NCI-H146 treated with DMSO at 0.1 percent for 48 hours (cell line): ENCODE measurements at regions not wholly inside any gene's neighbourhood (a gene's known extent, or its start where the extent isn't known, plus 50 kb on each side); places are given as distances from the start of the nearest gene placed in this dataset.

Experiments
- DNase-seq: peaks from one replicate; lab custom pipeline; 2025; ENCODE audit not compliant: unreplicated experiment; lab: John Stamatoyannopoulos, UW

DNA sequence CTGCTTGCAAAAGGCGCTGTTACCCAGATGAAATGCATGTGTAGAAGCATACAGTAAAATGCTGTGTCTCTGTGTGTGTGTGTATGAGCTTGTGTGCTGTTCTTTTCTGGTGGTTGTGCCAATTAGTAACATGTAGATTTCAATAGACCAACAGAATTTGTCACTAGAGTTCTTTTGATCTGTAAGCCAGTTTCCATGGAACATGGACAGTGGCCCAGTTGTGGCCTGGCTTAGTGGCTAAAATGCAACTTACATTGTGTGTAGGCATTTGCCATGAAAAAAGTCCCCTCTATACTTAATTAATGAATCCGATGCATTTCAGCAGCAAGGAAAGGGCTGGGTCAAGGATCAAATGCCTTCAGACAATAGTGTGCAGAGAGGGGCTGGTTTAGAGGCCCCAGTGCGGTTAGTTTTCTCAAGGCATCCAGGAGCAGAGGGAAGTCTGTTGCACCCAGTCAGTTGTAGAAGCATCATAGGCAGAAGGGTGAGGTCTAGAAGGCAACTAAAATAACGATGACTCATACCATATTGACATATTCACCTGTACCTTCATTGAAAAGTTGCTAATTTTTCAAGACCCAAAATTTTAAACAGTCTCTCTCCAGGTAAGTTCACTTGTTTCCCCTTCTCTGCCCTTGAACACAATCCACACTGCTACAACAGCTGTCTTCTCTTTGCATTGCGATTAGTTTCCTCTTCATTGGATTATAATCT, 366.9 kb upstream of the SPRED2 start:
- no peak for DNase-seq

- no peak for DNase-seq
Observed at GRCh38 chr2:65798641-65799040, 366.2 kb upstream of the SPRED2 start.

DNA sequence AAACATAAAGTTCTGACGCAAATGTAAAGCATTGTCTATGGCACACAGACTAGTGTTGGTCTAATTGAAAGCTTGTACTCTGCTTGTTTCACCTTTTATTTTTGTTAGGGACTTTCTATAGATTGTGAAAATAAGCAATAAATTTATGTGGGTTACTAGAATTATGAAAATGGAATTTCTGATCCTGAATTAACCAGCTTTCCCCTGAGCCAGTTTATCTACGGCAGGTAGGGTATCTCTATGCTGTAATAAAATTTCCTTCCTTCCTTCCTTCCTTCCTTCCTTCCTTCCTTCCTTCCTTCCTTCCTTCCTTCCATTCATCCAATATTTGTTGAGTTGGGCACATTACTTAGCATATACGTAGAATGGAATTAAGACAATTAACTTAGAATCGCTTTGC, 362.6 kb upstream of the SPRED2 start:
- no peak for DNase-seq

- no peak for DNase-seq
Observed at GRCh38 chr2:65791404-65791975, 359.1 kb upstream of the SPRED2 start.

- DNase-seq = no peak
Observed at GRCh38 chr2:65790676-65790935, 358.2 kb upstream of the SPRED2 start.

GRCh38 chr2:65789923-65790675, 357.7 kb upstream of the SPRED2 start:
- no peak for DNase-seq

- no peak for DNase-seq
Observed at GRCh38 chr2:65788556-65788955, 356.2 kb upstream of the SPRED2 start.

DNA sequence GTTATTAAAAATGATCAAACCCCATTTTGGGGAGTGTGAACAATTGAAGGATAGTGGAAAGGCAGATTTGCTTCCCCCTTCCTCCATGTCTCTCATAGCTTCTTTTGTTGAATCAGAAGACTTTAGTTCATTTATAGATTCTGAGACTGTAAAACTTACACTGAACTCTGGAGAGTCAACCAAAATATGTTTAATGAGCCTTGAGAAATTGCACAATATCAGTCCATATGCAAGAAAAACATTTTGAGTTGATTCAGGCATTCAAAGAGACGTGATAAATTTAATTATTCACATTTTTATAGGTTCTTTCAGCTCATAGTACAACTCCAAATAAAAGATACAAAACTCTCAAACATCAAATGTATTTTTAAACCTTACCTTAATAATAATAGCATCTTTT, 354.4 kb upstream of the SPRED2 start:
- no peak for DNase-seq

GRCh38 chr2:65786007-65786717, 353.8 kb upstream of the SPRED2 start:
- no peak for DNase-seq

DNA sequence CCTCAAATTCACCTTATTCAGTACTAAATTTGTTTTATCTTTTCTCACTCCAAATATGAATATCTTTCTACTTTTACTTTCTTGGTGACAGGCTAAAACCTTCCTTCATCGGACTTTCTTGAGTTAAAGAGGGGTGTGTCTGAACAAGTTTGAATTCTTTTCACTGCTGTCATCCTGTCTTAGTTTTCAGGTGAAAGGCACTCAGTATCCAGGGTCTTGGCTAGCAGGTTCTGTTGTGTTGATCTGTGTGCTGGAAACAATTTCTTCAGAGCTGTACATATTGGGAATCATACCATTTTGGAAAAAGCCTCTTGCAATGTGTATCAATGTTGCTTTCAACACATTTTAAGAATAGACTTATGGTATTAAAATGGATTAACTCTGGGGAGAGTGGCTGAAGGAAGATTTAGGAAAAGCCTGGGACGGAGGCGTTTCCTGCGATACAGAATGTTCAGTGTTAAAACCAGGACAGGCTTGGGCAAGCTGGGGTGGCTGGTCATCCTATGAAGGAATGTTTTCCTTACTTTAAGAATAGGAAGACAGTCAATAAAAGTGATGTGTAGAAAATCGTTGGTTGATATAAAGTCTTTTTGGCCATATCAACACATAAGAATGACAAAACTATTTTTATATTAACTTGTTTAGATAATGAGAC, 350.7 kb upstream of the SPRED2 start:
- no peak for DNase-seq

GRCh38 chr2:65782186-65782585, 349.8 kb upstream of the SPRED2 start:
- no peak for DNase-seq

- no peak for DNase-seq
Observed at GRCh38 chr2:65781756-65782155, 349.4 kb upstream of the SPRED2 start.

DNA sequence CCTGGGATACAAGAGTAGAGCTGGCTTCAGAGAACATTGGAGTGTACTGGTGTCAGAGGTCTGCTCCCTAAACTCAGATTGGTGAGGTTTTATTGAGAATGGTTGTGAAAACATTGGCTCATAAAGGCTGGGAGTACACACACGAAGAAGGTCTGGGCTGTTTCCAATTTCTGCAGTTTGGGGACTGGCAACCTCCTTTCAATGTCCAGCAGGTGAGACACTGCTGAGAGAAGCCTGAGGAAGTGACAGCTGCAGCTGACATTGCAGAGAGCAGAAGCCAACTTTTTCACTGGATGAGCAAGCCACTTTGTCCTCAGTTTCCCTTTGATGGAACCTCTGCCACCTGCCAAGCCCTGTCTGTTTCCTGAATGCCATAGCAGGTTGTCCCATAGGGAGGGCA, 346.6 kb upstream of the SPRED2 start:
- no peak for DNase-seq

GRCh38 chr2:65778137-65778536, 345.7 kb upstream of the SPRED2 start:
- no peak for DNase-seq

GRCh38 chr2:65775839-65776238, 343.4 kb upstream of the SPRED2 start:
- no peak for DNase-seq

- DNase-seq = no peak
Observed at GRCh38 chr2:65767946-65768345, 335.5 kb upstream of the SPRED2 start.

- no peak for DNase-seq
Observed at GRCh38 chr2:65766768-65767267, 334.4 kb upstream of the SPRED2 start.

GRCh38 chr2:65765376-65765775, 333.0 kb upstream of the SPRED2 start:
- no peak for DNase-seq

DNA sequence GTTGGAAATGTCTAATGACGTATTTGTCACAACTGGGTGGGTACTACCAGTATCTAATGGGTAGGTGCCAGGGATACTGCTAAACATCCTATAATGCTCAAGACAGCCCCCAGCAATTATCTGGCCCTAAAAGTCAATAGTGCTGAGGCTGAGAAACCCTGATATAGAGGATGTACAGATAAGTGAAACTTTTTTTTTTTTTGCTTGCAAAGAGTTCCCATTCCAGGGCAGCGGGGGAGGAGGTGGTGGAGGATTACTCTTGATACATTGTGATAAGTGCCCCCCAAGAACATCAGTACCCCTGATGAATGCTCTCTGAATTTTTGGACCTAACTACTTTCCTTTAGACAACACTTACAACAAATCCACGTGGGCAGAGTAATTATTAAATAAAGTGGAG, 329.7 kb upstream of the SPRED2 start:
- DNase-seq = no peak

DNA sequence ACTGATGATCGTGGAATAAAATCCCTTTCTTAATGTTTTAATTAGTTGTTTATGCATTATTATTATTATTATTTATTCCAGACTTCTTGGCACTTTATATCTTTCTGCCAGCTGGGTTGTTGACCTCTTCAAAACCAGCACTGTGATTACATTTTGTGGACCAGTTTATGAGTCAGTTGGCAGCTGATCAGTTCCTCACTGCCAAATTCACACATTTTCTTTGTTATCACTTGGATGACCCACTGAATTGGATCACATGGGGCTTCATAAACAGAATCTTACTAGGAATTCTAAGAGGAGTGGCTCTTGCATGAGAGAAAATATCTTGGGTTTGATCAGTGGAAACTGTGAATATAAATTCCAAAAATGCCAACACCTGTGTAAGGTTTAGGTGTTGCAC, 321.8 kb upstream of the SPRED2 start:
- no peak for DNase-seq

DNA sequence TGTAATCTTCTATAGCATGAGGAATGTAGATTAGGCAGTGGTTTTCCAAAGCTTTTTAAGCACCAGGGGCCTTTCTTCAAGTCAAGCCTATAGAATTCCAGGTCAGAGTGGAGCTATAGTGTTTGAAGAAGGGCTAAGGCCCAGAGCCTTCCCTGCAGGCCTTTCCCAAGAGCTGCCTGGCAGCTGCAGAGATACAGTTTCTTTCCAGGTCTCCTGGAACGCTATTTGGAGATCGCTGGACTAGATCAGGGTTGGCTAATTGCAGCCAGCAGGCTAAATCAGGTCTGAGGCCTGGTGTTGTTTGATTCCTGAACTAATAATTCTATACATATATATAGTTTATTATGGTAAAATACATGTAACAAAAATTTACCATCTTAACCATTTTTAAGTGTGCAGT, 319.0 kb upstream of the SPRED2 start:
- no peak for DNase-seq
